HepG2 (cell line): ENCODE measurements at regions not wholly inside any gene's neighbourhood (a gene's known extent, or its start where the extent isn't known, plus 50 kb on each side); places are given as distances from the start of the nearest gene placed in this dataset.

Experiments used
- ATAC-seq: fragments of 200-7000 bp; cut with Tn5 transposase; 3 replicates; pipeline ENCODE4 v1.9.1; 2020; ENCODE audit warnings: mild to moderate bottlenecking, moderate library complexity
- BruUV-seq: library from RNA; stranded (reverse); fragments of 400-500 nt; replicated peaks from 2 replicates; lab custom pipeline; 2021; lab: Mats Ljungman, UMichigan
- CTCF ChIA-PET: fragments of 300-600 bp; formaldehyde crosslinking; extraction: SDS; loops from one replicate; lab custom pipeline; 2021; ENCODE audit warnings: low total read pairs, inconsistent platforms, low intra/inter-chr PET ratio; lab: Yijun Ruan, JAX
- POLR2A ChIA-PET: fragments of 350-600 bp; sonication (Branson Sonifier 250); formaldehyde crosslinking; loops from one replicate; lab custom pipeline; 2020; ENCODE audit warnings: antibody characterized with exemption, inconsistent platforms; lab: Yijun Ruan, JAX
- DNase-seq: peaks from one replicate; pipeline ENCODE4 v3.0.0-alpha.2; 2015; ENCODE audit warnings: low spot score
- FAIRE-seq: peaks from 3 replicates; lab custom pipeline; 2011; peaks lifted over from hg19 to GRCh38; lab: Jason Lieb, UNC
- H2AFZ ChIP-seq: one replicate; pipeline ENCODE4 v1.6.1; 2011; ENCODE audit warnings: low read length, inconsistent platforms
- H3K27ac ChIP-seq: fragments of 300-600 bp; 3 replicates; pipeline ENCODE4 v1.8.0; 2011; ENCODE audit warnings: mixed run types, mild to moderate bottlenecking, mixed read lengths, low read length, inconsistent platforms; ENCODE audit not compliant: insufficient read depth; ENCODE audit errors: extremely low read length
- H3K27me3 ChIP-seq, 2 experiments: fragments of 200-600 bp in 1 of 2; 2 replicates in 1 of 2; 3 replicates in 1 of 2; pipeline versions ENCODE4 v1.6.0 to v1.8.0; 2011; ENCODE audit warnings: low read length in 2 of 2, mild to moderate bottlenecking in 2 of 2, moderate library complexity in 2 of 2, inconsistent platforms in 1 of 2; ENCODE audit not compliant: insufficient read depth in 2 of 2, control insufficient read depth in 1 of 2
- H3K36me3 ChIP-seq, 2 experiments: fragments of 200-600 bp in 1 of 2; replicated peaks in 1 of 2; 2 replicates in 1 of 2; 3 replicates in 1 of 2; pipeline versions ENCODE4 v1.5.1 to v1.8.0; 2011; ENCODE audit warnings: low read length in 2 of 2, inconsistent platforms in 1 of 2; ENCODE audit not compliant: insufficient read depth in 2 of 2, control insufficient read depth in 1 of 2
- H3K4me1 ChIP-seq: 2 replicates; pipeline ENCODE4 v1.5.1; 2012; ENCODE audit warnings: low read length, inconsistent platforms; ENCODE audit not compliant: insufficient read depth
- H3K4me2 ChIP-seq: 2 replicates; pipeline ENCODE4 v1.6.0; 2011; ENCODE audit warnings: low read depth, low read length, inconsistent platforms
- H3K4me3 ChIP-seq, 3 experiments: fragments of 200-600 bp in 1 of 3; sonication (generic), shearing (Covaris generic) in 1 of 3; replicated peaks in 1 of 3; 2 replicates each; pipeline ENCODE4 v1.5.1; 2011 to 2016; ENCODE audit warnings: low read length in 3 of 3, inconsistent platforms in 2 of 3, low read depth in 2 of 3, mild to moderate bottlenecking in 2 of 3, control low read depth in 1 of 3, mixed read lengths in 1 of 3; ENCODE audit not compliant: insufficient read depth in 1 of 3
- H3K79me2 ChIP-seq: one replicate; pipeline ENCODE4 v1.6.1; 2011; ENCODE audit warnings: low read length, inconsistent platforms; ENCODE audit not compliant: insufficient read depth
- H3K9ac ChIP-seq: 2 replicates; pipeline ENCODE4 v1.6.0; 2011; ENCODE audit warnings: mild to moderate bottlenecking, low read depth, low read length, inconsistent platforms; ENCODE audit not compliant: insufficient read depth
- H3K9me3 ChIP-seq: 2 replicates; pipeline ENCODE4 v1.5.1; 2012; ENCODE audit warnings: mild to moderate bottlenecking, low read length
- H4K20me1 ChIP-seq: 2 replicates; pipeline ENCODE4 v1.6.0; 2011; ENCODE audit warnings: inconsistent platforms, mild to moderate bottlenecking, low read length, moderate library complexity; ENCODE audit not compliant: insufficient read depth
- GLMP ChIP-seq: sonication (generic); formaldehyde crosslinking; IDR thresholded peaks from 2 replicates; pipeline ENCODE4 v1.9.0; 2021; ENCODE audit warnings: missing genetic modification reagents, mild to moderate bottlenecking, borderline replicate concordance
- MAFK ChIP-seq, 2 experiments: IDR thresholded peaks in 1 of 2; conservative IDR thresholded peaks in 1 of 2; 2 replicates each; pipeline ENCODE4 v1.6.1; 2011; ENCODE audit warnings: improper control_type of control experiment in 2 of 2, low read length in 2 of 2
- NFE2L2 ChIP-seq: fragments of 150-350 bp; IDR thresholded peaks from 2 replicates; pipeline ENCODE4 v1.6.1; 2014; ENCODE audit warnings: low read length
- SAP130 ChIP-seq: IDR thresholded peaks from 2 replicates; pipeline ENCODE4 v1.6.1; 2016; ENCODE audit warnings: low read depth
- ZNF512 ChIP-seq: sonication (generic); formaldehyde crosslinking; IDR thresholded peaks from 2 replicates; pipeline ENCODE4 v1.4.0; 2020; ENCODE audit warnings: mild to moderate bottlenecking, missing genetic modification reagents
- WGBS: methylation state at CpG from one replicate; pipeline ENCODE4 v1.1.6; 2017; ENCODE audit warnings: low lambda C conversion rate; 5-methylcytosine and 5-hydroxymethylcytosine counted together
- in situ Hi-C: cut with HindIII; loops from 2 replicates; pipeline ENCODE4 v1.10.0; 2017; ENCODE audit warnings: low pct_unique_long_range_greater_than_20kb; ENCODE audit not compliant: extremely low pct_ligation_motif_present
- intact Hi-C: fragments of 100-400 bp; cut with micrococcal nuclease; formaldehyde crosslinking; loops from one replicate; pipeline ENCODE4 v1.10.0; 2022; ENCODE audit not compliant: unreplicated experiment

- TF ChIP-seq GLMP (CRISPR knock-in tag): no peak
Observed at GRCh38 chr4:129378364-129378763, 282.4 kb downstream of the C4orf33 start (continued).

DNA sequence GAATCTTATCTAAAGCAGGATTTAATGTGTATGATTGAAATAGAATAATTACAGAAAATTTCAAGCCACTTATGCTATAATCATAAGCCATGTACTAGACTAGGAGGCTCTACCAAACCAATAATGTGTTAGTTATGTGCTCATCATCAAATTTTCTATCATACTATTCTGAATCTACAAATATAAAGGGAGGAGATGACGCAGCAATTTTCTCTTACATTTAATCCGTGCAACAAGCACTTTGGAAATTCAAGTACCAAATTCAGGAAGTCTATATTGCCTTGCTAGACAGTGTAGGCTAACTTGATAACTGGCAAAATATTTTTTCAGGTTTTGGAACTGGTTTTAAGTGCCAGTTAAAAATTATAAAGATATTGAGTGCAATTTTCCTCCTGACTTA lies 283.5 kb downstream of the C4orf33 start:
- DNase-seq (no peak), FAIRE-seq (no peak), ATAC-seq (no peak)
- Histone ChIP-seq H3K36me3 (no peaks in the 10 kb centered on the region), H3K9me3 (no peaks in the 10 kb centered on the region), H4K20me1 (no peaks in the 10 kb centered on the region), H3K79me2 (no peaks in the 10 kb centered on the region), H3K4me3 (no peak overlapping the region), H3K27me3 (no peaks in the 10 kb centered on the region; a peak in 1 of 5 replicates), H3K9ac (no peak overlapping the region), H3K4me2 (no peak overlapping the region), H2AFZ (no peak overlapping the region), H3K4me1 (no peaks in the 10 kb centered on the region), H3K27ac (no peak overlapping the region)
- intact Hi-C loops: no loop called here
- ChIA-PET CTCF (no interaction called here), POLR2A (no interaction called here)
- TF ChIP-seq ZNF512 (CRISPR knock-in tag) (no peak), NFE2L2 (peak; percentile 63), MAFK (conservative IDR thresholded peaks at IDR 0.05 in 1 of 2, IDR thresholded peaks at IDR 0.05 in 1 of 2; ENCODE audit: low read length in 2 of 2) (peak in 1 of 2 experiments; percentile 17; a peak in 1 of 4 replicates), SAP130 (CRISPR knock-in tag) (no peak)
- in situ Hi-C loops: no loop called here
- BruUV-seq: no TSS peak
- 2% methylated on average over 2 of the region's 2 CpGs for WGBS
